Ovary (tissue), 7 donors: ENCODE measurements at regions not wholly inside any gene's neighbourhood (a gene's known extent, or its start where the extent isn't known, plus 50 kb on each side); places are given as distances from the start of the nearest gene placed in this dataset.

Experiments
- DNase-seq, 5 donors: peaks; one replicate each; pipeline ENCODE4 v3.0.0-alpha.2; 2019 to 2020
- H3K27ac ChIP-seq, 2 donors: fragments of 200-600 bp; one replicate each; pipeline versions ENCODE4 v1.5.1 to v1.8.0; 2019 to 2022
- H3K27me3 ChIP-seq: fragments of 200-600 bp; one replicate; pipeline ENCODE4 v1.8.0; 2022
- H3K36me3 ChIP-seq: fragments of 200-600 bp; sonication (generic); one replicate; pipeline ENCODE4 v1.5.1; 2019
- H3K4me1 ChIP-seq: one replicate; pipeline ENCODE4 v1.8.1; 2013; ENCODE audit warnings: mild to moderate bottlenecking, moderate library complexity; ENCODE audit not compliant: insufficient read depth
- H3K4me3 ChIP-seq: fragments of 200-600 bp; sonication (generic); one replicate; pipeline ENCODE4 v1.5.1; 2017
- H3K9me3 ChIP-seq, 2 donors: fragments of 200-600 bp in 1 of 2; sonication (generic) in 1 of 2; one replicate each; pipeline versions ENCODE4 v1.5.1 to v1.8.1; 2013 to 2019; ENCODE audit warnings: mild to moderate bottlenecking in 1 of 2, moderate library complexity in 1 of 2
- EP300 ChIP-seq: sonication (generic); formaldehyde crosslinking; IDR thresholded peaks from one replicate; pipeline ENCODE4 v1.6.1; 2017; ENCODE audit warnings: antibody characterized with exemption
- POLR2A ChIP-seq: fragments of 450-650 bp; IDR thresholded peaks from one replicate; pipeline ENCODE4 v1.6.1; 2017; ENCODE audit warnings: antibody characterized with exemption, mild to moderate bottlenecking, moderate library complexity
- WGBS, 3 donors: extraction: QIAGEN DNeasy Blood & Tissue Kit in 1 of 3; methylation state at CpG; one replicate each; pipeline versions ENCODE4 v1.1.5 to v1.1.7; 2013 to 2017; 5-methylcytosine and 5-hydroxymethylcytosine counted together
- intact Hi-C, 4 donors: fragments of 100-400 bp; cut with DNase I; formaldehyde crosslinking; loops; one replicate each; pipeline versions ENCODE4 v1.11.0 to v1.15.1; 2022 to 2023
- TF ChIP-seq, protein P1 (sequence below), 3 donors: fragments of 450-650 bp in 2 of 3; fragments of 200-600 bp in 1 of 3; IDR thresholded peaks; one replicate each; pipeline versions ENCODE4 v1.5.1 to v1.8.0; 2016 to 2022; ENCODE audit warnings: antibody characterized with exemption in 3 of 3, mild to moderate bottlenecking in 1 of 3
- donor health status: DM: no; HTN: no; CAD: no; lungs with moderate emphysema.
- donor health status: DM: no; HTN: no; CAD: no.
- donor health status: Bipolar disorder and iron deficiency.
- donor health status: DM: no; HTN: no; CAD: no.
- donor health status: DM: yes; HTN: yes; CAD: no.

DNA sequence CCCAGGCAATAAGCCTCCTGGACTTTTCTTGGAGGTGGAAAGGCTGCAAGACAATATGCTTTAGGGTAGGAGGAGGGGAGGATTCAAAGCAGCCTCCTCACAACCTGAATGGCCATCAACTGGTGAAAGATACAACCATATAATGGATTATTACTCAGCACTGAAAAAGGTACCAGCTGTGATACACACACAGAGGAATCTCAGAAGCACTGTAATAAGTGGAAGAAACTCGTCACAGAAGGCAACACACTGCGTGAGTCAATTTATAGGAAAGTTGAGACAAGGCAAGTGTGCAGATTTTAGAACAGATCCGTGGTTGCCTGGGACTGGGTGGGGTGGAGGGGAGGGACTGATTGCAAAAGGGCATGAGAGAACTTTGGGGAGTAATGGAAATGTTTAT, 64.9 kb upstream of the ZBTB40 start:
- DNase-seq: no peak
- H3K27me3 ChIP-seq: no peaks in the 10 kb centered on the region
- intact Hi-C loops: no loop called here

DNA sequence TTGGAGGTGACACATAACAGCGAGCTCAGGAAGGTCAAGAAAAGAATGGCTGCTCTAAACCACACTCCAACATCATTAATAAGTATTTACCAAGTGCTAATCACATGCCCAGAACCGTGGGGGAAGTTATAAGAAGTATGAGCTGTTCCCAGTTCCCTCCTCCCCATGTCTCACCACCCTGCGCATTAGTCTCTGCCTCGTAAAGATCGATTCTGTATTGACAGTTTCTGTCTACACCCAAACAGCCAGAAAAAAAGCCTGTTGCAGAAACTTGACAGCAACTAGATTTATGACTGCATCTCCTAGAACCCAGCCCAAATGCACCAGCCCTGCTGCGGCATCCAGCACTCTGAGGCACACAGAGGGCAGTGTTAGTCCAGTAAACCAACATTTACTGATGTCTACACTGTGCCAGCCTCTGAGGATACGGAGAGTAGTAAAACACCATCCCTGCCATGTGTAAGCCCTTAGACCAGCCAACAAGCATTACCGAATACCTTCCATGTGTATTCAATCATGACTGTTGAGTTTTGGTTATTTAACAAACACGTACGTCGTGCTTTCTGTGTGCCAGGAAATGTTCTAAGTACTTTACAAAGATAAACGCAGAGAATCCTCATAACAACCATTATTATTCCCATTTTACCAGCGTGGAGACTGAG, 63.6 kb upstream of the ZBTB40 start:
- Histone ChIP-seq H3K9me3 (no peaks in the 10 kb centered on the region), H3K4me3 (no peak overlapping the region), H3K27me3 (no peaks in the 10 kb centered on the region), H3K36me3 (no peaks in the 10 kb centered on the region), H3K4me1 (no peaks in the 10 kb centered on the region), H3K27ac (no peak overlapping the region)
- TF ChIP-seq POLR2A (no peak), EP300 (no peak)
- TF ChIP-seq, protein P1, sequence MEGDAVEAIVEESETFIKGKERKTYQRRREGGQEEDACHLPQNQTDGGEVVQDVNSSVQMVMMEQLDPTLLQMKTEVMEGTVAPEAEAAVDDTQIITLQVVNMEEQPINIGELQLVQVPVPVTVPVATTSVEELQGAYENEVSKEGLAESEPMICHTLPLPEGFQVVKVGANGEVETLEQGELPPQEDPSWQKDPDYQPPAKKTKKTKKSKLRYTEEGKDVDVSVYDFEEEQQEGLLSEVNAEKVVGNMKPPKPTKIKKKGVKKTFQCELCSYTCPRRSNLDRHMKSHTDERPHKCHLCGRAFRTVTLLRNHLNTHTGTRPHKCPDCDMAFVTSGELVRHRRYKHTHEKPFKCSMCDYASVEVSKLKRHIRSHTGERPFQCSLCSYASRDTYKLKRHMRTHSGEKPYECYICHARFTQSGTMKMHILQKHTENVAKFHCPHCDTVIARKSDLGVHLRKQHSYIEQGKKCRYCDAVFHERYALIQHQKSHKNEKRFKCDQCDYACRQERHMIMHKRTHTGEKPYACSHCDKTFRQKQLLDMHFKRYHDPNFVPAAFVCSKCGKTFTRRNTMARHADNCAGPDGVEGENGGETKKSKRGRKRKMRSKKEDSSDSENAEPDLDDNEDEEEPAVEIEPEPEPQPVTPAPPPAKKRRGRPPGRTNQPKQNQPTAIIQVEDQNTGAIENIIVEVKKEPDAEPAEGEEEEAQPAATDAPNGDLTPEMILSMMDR (IDR thresholded peaks at IDR 0.05): no peak
- intact Hi-C loops: no loop called here
- WGBS, 3 donors: 30 to 39% (median 34%) methylated on average over 13 of the region's 13 CpGs
- no peak for DNase-seq

More for the DNA sequence above, 64.9 kb upstream of the ZBTB40 start:
- Histone ChIP-seq H3K9me3 (no peaks in the 10 kb centered on the region), H3K27ac (no peak overlapping the region), H3K36me3 (no peaks in the 10 kb centered on the region), H3K4me3 (no peak overlapping the region), H3K4me1 (no peaks in the 10 kb centered on the region)
- TF ChIP-seq POLR2A: no peak
- 79 to 89% (median 86%) methylated on average over 3 of the region's 3 CpGs for WGBS, 3 donors

DNA sequence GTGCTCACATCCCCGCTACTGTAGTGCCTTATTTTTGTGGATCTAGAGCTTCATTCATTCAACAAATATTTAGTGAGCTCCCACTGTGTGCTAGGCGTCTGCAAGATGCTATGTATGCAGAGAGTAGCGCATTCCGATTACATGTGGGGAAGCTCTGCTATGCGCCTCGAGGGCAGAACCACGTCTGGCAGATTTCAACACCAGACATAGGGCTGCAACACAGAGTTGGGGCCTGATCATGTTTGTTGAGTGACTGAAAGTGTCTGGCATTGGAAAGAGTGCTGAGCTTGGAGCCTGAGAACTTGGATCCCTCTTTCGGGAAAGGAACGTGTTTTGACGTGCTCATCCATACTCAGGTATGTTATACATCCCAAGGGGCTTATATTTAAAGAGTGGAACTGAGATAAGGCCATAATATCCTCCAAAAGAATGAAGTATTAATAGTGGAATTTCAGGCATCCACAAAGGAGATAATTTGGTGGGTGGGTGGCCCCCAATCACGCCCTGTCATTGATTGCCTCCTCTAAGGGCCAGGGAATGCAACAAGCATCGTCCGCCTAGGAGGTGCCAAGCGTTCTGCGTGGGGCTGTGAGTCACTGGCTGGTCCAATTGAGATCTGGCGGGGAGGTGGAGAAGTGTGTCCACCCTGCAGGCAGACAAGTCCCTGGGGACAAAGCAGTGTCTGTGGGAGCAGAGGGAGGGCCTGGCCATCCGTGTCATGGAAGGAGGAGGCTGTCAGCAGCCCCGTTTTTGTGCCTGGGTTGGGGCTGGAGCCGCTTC, 62.8 kb upstream of the ZBTB40 start:
- TF ChIP-seq EP300: no peak
- TF ChIP-seq POLR2A: no peak
- TF ChIP-seq, protein P1 (IDR thresholded peaks at IDR 0.05): no peak
- intact Hi-C loops: no loop called here
- Histone ChIP-seq H3K4me3 (no peak overlapping the region), H3K36me3 (no peaks in the 10 kb centered on the region), H3K4me1 (no peaks in the 10 kb centered on the region), H3K27ac (no peak overlapping the region), H3K9me3 (no peaks in the 10 kb centered on the region), H3K27me3 (no peaks in the 10 kb centered on the region)
- WGBS, 3 donors: 51 to 65% (median 51%) methylated on average over 19 of the region's 19 CpGs
- no peak for DNase-seq

DNA sequence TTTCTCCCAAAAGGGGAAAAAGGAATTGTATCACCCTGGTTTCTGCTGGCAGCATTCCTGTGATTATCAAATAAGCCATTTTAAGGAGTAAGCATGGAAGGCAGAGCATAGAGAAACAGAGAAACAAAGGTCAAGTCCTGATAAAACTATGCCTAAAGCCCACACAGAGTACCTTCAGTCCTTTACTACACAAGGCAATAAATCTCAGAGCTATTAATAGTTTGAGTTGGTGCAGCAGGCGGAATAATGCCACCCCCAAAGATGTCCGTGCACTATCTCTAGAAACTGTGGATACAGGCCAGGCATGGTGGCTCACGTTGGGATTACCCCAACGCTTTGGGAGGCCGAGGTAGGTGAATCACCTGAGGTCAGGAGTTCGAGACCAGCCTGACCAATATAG, 58.1 kb upstream of the ZBTB40 start:
- Histone ChIP-seq H3K9me3 (no peaks in the 10 kb centered on the region), H3K27me3 (no peaks in the 10 kb centered on the region), H3K4me3 (no peak overlapping the region), H3K36me3 (no peaks in the 10 kb centered on the region), H3K27ac (no peak overlapping the region), H3K4me1 (no peaks in the 10 kb centered on the region)
- DNase-seq: no peak
- intact Hi-C loops: no loop called here
- TF ChIP-seq POLR2A (no peak), EP300 (no peak)
- TF ChIP-seq, protein P1 (IDR thresholded peaks at IDR 0.05): no peak
- 55 to 69% (median 67%) methylated on average over 6 of the region's 6 CpGs for WGBS, 3 donors
